Body of pancreas (tissue), 4 donors: ENCODE measurements at regions not wholly inside any gene's neighbourhood (a gene's known extent, or its start where the extent isn't known, plus 50 kb on each side); places are given as distances from the start of the nearest gene placed in this dataset.

ENCODE experiments used
- POLR2A ChIP-seq, 3 donors: fragments of 450-650 bp; IDR thresholded peaks; one replicate each; pipeline ENCODE4 v1.6.1; 2016; ENCODE audit warnings: antibody characterized with exemption in 3 of 3, mild to moderate bottlenecking in 2 of 3
- TF ChIP-seq, protein P1 (sequence below), 7 experiments: fragments of 450-650 bp in 4 of 7; fragments of 200-600 bp in 3 of 7; sonication (generic) in 3 of 7; IDR thresholded peaks; one replicate each; pipeline ENCODE4 v1.5.1; 2016 to 2019; ENCODE audit warnings: antibody characterized with exemption in 7 of 7

DNA sequence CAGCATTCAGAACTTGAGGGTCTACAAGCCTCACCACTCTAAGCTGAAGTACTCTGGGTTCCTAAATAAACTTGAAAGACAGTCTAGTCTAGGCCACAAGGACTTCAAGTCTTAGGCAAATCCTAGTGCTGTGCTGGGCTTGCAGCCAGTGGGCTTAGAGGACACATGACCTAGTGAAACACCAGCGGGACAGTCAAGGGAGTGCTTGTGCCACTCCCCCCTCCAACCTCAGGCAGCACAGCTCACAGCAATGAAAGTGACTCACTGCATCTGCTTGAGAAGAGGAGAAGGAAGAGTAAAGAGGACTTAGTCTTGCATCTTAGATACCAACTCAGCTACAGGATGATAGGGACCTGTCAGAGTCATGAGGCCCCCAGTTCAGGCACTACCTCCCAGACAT lies 438.1 kb downstream of the IPO8 start:
- TF ChIP-seq, protein P1, sequence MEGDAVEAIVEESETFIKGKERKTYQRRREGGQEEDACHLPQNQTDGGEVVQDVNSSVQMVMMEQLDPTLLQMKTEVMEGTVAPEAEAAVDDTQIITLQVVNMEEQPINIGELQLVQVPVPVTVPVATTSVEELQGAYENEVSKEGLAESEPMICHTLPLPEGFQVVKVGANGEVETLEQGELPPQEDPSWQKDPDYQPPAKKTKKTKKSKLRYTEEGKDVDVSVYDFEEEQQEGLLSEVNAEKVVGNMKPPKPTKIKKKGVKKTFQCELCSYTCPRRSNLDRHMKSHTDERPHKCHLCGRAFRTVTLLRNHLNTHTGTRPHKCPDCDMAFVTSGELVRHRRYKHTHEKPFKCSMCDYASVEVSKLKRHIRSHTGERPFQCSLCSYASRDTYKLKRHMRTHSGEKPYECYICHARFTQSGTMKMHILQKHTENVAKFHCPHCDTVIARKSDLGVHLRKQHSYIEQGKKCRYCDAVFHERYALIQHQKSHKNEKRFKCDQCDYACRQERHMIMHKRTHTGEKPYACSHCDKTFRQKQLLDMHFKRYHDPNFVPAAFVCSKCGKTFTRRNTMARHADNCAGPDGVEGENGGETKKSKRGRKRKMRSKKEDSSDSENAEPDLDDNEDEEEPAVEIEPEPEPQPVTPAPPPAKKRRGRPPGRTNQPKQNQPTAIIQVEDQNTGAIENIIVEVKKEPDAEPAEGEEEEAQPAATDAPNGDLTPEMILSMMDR (IDR thresholded peaks at IDR 0.05), result no peak
- TF ChIP-seq POLR2A (IDR thresholded peaks at IDR 0.05), result no peak
